GM10266 (cell line): ENCODE measurements at regions not wholly inside any gene's neighbourhood (a gene's known extent, or its start where the extent isn't known, plus 50 kb on each side); places are given as distances from the start of the nearest gene placed in this dataset.

Experiments
- DNase-seq: peaks from one replicate; pipeline ENCODE4 v3.0.0; 2012; ENCODE audit errors: extremely low spot score
- CTCF ChIP-seq: IDR thresholded peaks from 2 replicates; pipeline ENCODE4 v1.5.1; 2012; ENCODE audit warnings: mild to moderate bottlenecking, low read depth; ENCODE audit not compliant: control insufficient read depth, insufficient read depth; ENCODE audit errors: missing control alignments

GRCh38 chr9:115443890-115444289 lies 325.9 kb upstream of the TNC start:
- no peak for DNase-seq
- TF ChIP-seq CTCF: no peak

DNA sequence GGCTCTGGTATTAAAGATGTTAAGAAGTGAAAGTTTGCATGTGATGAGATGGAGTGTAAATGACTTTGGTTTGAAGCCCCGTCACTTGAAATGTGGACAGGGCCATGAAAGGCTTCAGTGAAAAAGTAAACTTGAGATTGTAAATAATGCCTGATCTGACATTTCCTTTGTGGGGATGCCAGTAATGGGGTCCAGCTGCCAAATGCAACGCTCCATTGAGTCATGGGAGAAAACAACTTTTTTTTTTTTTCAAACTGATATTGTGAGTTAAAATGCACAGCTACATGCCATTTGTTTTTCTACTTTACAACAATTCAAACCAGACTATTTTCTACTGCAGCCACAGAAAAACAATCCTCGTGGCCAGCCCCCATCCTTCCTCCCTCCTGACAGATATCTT lies 327.0 kb upstream of the TNC start:
- no peak for DNase-seq
- no peak for TF ChIP-seq CTCF

- no peak for TF ChIP-seq CTCF
- DNase-seq: no peak
Measured at GRCh38 chr9:115445655-115446054, 327.7 kb upstream of the TNC start.

DNA sequence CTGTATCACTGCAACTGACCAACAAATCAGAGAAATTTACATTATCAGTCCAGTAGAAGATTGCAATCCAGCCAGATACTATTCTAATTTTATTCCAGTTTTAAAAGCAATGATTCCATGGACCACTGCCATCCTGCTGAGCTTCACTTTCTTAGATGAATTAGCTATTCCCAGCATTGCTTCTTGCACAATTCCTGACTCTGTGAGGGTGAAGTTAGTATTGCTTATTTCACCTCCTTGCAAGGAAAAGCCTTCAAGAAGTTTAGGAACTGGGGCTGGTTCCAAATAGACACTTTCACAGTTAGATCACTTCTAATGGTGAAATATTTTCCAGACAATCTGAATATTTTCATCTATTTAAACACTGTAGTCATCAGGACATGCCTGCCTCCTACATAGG lies 338.6 kb upstream of the TNC start:
- DNase-seq: no peak
- TF ChIP-seq CTCF: no peak

DNA sequence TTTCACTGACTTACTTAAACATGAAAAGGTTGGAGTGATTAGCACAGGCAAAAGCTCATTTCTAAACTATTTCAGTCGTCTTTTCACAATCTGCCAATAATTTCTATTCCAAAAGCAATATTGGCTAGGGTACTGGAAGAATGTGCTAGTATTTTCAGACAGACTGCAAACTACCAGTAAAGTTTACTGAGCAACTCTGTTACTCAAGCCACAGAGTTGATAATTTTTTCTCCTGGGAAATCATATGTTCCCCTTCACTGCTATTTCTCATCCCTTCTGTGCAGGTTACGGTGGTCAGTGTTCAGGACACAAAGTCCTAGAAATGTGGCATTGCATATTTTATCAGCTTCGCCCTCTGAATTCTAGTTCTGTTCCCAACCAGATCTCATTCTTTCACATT lies 343.3 kb upstream of the TNC start:
- TF ChIP-seq CTCF: no peak
- no peak for DNase-seq

DNA sequence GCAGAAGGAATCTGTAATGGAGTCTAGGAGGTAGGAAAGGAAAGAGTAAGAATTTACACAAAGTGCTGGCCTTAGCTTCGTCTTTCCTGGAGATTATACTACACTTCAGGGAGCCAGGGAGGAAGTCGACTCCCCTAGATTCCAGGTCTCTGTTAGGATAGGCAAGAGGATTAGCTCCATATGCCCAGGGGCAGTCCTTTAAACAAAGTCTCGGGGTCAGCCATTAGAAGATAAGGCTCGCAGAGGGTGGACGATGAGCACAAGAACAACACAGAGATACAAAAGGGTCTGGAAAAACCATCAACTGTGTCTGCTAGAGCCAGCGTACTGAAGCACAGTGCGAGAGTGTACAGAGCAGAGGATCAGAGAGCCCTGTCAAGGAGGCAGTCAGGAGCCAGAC lies 344.7 kb upstream of the TNC start:
- no peak for DNase-seq
- no peak for TF ChIP-seq CTCF

DNA sequence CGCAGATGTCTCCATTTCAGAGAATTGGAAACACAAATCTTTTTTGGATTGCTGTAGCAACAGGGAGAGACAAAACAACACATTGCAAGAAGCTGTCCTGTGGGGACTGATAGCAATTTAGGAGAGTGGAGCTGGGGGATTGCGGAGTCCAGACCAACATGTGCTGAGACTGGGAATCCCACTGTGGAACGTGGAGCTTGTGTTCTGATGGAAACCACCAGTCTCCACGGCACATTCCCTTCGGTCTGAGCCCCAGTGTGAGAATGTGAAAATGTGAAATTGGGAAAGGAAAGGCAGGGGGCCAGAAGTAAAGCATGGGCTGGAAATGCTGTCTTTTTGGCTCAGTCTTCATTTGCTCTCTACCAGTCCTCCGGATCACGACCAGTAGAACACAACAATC lies 348.8 kb upstream of the TNC start:
- DNase-seq: no peak
- TF ChIP-seq CTCF: no peak
